ENCODE measurements at regions not wholly inside any gene's neighbourhood (a gene's known extent, or its start where the extent isn't known, plus 50 kb on each side); places are given as distances from the start of the nearest gene placed in this dataset.
A peak's percentile ranks its signal among the peaks of the same experiment; 100 is the strongest.

GRCh38 chr16:86092586-86093480, 193.9 kb downstream of the IRF8 start:
- WGBS (ENCODE audit: insufficient coverage, low coverage, low lambda C conversion rate, missing lambda C conversion rate) = 85% methylated on average over 17 of the region's 27 CpGs
- no peak for TF ChIP-seq POLR2A (IDR thresholded peaks at IDR 0.05)
- DNase-seq = peak in 1 of 3 donors; percentile 27

GRCh38 chr16:86093801-86094750, 195.1 kb downstream of the IRF8 start:
- Histone ChIP-seq H3K9me3 (no peaks in the 10 kb centered on the region), H3K27ac (no peak overlapping the region), H3K4me3 (no peak overlapping the region), H3K36me3 (no peaks in the 10 kb centered on the region), H3K27me3 (no peaks in the 10 kb centered on the region), H3K4me1 (no peaks in the 10 kb centered on the region)
- 82% methylated on average over 8 of the region's 14 CpGs for WGBS (ENCODE audit: insufficient coverage, low coverage, low lambda C conversion rate, missing lambda C conversion rate)
- ATAC-seq = peak in 1 of 4 donors; percentile 12
- peak in 2 of 3 donors; percentile 33 to 45 for DNase-seq
- intact Hi-C loops (cut with DNase I) = no loop called here
- TF ChIP-seq CTCF (IDR thresholded peaks at IDR 0.05) (no peak), POLR2A (IDR thresholded peaks at IDR 0.05) (no peak)

More at GRCh38 chr16:86092586-86093480, 193.9 kb downstream of the IRF8 start:
- Histone ChIP-seq H3K27ac (no peak overlapping the region), H3K4me3 (no peak overlapping the region), H3K27me3 (no peaks in the 10 kb centered on the region), H3K36me3 (no peaks in the 10 kb centered on the region), H3K4me1 (no peaks in the 10 kb centered on the region), H3K9me3 (no peaks in the 10 kb centered on the region)
- intact Hi-C loops (cut with DNase I) = no loop called here
- no peak for ATAC-seq

GRCh38 chr16:86095131-86095752, 196.3 kb downstream of the IRF8 start:
- Histone ChIP-seq H3K36me3 (no peaks in the 10 kb centered on the region), H3K4me3 (no peak overlapping the region), H3K9me3 (no peaks in the 10 kb centered on the region), H3K4me1 (no peaks in the 10 kb centered on the region), H3K27me3 (no peaks in the 10 kb centered on the region), H3K27ac (no peak overlapping the region)
- intact Hi-C loops (cut with DNase I) = no loop called here
- DNase-seq (peak in 1 of 3 donors; percentile 17), ATAC-seq (no peak)
- 81% methylated on average over 6 of the region's 15 CpGs for WGBS (ENCODE audit: insufficient coverage, low coverage, low lambda C conversion rate, missing lambda C conversion rate)
- no peak for TF ChIP-seq CTCF (IDR thresholded peaks at IDR 0.05)
- no peak for TF ChIP-seq POLR2A (IDR thresholded peaks at IDR 0.05)

- H3K27ac ChIP-seq = no peak overlapping the region
- ATAC-seq (peak in 1 of 4 donors; percentile 34), DNase-seq (peak in 2 of 3 donors; percentile 18 to 24)
- no peaks in the 10 kb centered on the region for H3K9me3 ChIP-seq
- intact Hi-C loops (cut with DNase I) = no loop called here
- H3K4me1 ChIP-seq = no peaks in the 10 kb centered on the region
- WGBS (ENCODE audit: insufficient coverage, low coverage, low lambda C conversion rate, missing lambda C conversion rate) = 83% methylated on average over 1 of the region's 6 CpGs
- no peaks in the 10 kb centered on the region for H3K36me3 ChIP-seq
- H3K27me3 ChIP-seq = no peaks in the 10 kb centered on the region
- TF ChIP-seq CTCF (IDR thresholded peaks at IDR 0.05) (no peak), POLR2A (IDR thresholded peaks at IDR 0.05) (no peak)
- H3K4me3 ChIP-seq = no peak overlapping the region
Observed at GRCh38 chr16:86095906-86096485, 197.0 kb downstream of the IRF8 start.
